Activated gamma-delta T cell treated with Interleukin-2 at 50 U/mL for 16 hours (primary cell): ENCODE measurements at regions not wholly inside any gene's neighbourhood (a gene's known extent, or its start where the extent isn't known, plus 50 kb on each side); places are given as distances from the start of the nearest gene placed in this dataset.

Source experiments
- DNase-seq: peaks from one replicate; pipeline ENCODE4 v3.0.0-alpha.2; 2020

- no peak for DNase-seq
These were observed 392.7 kb downstream of the FGF9 start for GRCh38 chr13:22063416-22064124.

DNA sequence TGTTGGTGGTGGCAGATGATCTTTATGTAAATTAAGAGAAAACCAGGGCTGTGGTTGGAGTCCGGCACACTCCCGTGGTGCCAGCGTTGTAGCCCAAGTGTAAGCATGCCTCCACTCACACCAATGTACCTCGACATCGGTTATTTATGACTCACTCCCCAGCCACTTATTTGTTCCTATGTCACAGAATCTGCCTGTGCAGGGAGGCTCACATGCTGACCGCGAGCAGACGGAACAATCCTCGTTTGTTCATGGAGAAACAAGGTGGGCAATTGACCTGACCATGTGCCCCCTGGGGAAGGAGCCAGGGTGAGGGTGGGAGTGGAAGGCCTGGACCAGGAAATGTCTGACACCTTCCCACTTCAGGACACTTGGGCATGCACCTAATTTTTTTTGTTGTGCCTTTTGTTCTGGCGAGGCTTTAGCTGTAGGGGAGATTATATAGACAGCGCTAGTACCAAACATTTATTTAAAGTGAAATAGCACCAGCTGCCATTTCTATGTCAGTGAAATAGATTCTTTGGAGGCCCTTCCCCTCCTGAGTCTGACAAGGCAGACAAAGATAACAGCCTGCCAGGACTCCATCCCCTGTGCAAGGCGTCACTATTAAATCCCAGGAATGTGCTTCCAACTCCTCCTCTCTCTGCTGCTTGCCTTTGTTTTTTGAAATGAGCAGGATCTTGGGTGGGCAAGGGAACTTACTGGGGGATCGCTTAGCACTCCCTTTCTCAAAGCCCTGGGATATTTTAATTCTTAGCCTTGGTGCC lies 394.2 kb downstream of the FGF9 start:
- no peak for DNase-seq

GRCh38 chr13:22073718-22074117 lies 402.8 kb downstream of the FGF9 start:
- no peak for DNase-seq

- no peak for DNase-seq
These were observed 403.5 kb downstream of the FGF9 start for GRCh38 chr13:22074403-22074802.

DNA sequence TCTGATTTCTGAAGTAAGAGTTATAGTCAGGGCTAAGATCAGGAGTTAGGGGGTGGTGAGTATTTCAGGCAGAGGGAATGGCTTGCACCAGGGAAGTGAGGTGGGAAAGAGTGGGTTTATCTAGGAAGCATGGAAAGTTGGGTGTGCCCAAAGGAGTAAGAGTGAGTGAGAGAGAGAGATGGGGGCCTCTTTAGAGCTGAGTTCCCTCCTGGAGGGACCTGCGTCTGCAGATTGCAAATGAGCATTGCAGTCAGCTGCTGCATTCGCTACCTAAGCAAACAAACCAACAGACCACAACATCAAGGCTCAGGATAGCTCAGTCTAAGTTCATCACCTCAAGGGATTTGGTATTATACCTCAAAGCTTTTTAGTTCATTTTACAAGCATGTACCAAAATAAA lies 405.8 kb downstream of the FGF9 start:
- peak; percentile 11 for DNase-seq

DNA sequence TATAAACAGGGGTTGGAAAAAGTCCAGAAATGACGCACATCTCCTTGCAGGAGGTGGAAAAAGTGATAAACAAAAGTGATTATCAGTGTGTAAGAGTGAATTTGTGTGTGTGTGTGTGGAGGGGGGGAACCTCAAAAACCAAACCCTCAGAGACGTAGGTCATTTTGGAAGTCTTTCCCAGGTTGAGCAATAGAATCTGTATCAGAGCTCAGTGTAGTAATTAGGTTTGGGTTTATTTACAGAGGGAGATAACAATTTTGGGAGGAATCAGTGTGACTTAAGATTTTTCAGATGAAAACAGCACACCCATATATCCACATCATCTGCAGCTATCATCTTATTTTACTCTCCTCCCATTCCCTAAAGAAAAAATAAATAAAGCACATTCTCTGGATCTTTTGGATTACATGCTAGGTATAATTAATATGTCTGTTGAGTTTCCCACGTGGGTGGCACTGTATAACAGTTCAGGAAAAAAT lies 406.4 kb downstream of the FGF9 start:
- no peak for DNase-seq

- no peak for DNase-seq
These were observed 406.9 kb downstream of the FGF9 start for GRCh38 chr13:22077764-22078163.

- no peak for DNase-seq
These were observed 409.1 kb downstream of the FGF9 start for GRCh38 chr13:22079961-22080360.

DNA sequence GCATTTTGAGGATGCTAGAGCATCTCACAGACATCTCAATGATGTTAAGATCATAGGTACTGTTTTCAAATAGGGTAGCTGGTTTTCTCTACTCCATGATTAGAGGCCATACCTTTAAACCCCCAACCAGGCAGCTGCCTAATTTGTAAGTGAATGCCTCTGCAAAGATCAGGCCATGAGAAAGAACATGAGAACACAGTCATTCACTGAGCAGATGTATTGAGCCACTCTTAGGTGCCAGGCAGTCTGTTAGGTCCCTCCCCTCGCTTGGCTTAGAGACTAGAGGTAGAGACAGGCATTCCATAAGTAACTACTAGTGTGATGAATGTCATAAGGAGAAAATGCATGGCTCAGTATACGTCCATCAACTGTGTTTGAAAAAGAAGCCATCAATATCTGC lies 410.0 kb downstream of the FGF9 start:
- DNase-seq, result no peak

- DNase-seq, result no peak
These were observed 410.6 kb downstream of the FGF9 start for GRCh38 chr13:22081430-22081829.

DNA sequence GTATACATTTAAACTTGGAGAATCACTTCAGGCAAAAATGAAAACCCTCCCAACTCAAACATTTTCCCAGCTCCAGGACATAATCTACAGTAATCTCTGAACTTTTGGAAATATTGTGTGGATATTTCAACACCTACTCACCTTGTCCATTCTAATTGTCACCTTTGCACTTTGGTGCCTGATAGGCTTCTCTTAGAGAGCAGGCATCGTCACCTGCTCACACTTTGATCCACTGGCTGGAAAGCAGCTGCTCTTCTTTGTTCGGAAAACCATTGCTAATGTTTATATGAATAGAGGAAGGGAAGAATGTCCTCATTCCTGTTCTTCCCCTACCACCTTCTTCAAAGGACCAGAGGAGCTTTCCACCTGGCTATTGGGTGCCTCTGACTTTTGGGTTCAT lies 411.2 kb downstream of the FGF9 start:
- DNase-seq, result no peak

- no peak for DNase-seq
These were observed 411.7 kb downstream of the FGF9 start for GRCh38 chr13:22082437-22083100.

DNA sequence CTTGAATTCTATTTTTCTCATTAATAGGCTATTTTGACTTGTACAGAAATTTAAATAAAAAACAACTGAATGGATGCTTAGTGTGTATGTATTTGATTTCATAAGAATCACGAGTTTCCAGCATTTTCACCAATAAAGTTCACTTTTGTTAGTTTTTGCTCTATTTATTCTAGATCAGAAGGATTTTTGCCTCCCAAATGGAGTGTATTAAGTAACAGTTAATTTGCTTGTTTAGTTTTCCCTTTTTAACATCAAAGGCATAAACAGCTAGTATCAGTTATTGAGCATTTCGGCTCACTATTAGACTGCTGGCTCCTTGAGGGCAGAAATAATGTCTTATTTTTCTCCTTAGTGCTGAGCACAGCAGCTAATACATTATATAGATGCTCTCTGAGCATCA lies 414.1 kb downstream of the FGF9 start:
- DNase-seq, result no peak

DNA sequence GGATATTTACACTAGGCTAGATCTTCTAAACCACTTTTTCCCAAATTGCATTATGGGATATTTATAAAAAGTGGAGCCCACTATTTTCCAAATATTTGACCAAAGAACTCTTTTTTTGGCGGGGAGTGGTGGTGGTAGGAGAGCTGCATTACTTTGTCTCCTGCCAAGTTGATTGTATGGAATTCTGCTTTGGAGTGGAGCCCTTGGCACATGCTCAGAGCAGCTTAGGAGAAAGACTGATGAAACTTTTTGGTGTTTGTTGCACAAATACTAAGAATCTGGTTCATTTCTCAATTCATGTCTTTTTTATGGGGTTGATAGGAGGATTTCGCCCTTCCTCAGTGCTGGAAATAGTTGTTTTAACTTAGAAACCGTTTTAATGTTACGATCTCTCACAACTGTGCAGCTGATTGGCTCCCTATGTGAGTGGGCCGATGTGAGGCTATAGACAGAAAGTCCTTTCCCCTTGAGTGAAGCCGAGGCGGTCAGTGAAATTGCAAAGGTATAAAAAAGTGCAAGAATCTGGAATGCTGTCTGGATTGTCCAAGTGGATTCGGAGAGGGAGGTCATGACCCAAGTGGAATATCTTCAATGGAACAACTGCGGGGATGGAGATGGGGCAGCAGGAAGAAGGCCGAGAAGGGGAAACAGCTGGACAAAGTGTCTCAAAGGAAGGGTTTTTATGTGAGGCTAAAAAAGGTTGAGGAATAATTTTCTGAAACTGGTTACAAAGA lies 415.9 kb downstream of the FGF9 start:
- DNase-seq, result no peak

GRCh38 chr13:22090106-22090505 lies 419.2 kb downstream of the FGF9 start:
- no peak for DNase-seq

GRCh38 chr13:22091222-22091970 lies 420.5 kb downstream of the FGF9 start:
- DNase-seq, result no peak

- no peak for DNase-seq
These were observed 421.1 kb downstream of the FGF9 start for GRCh38 chr13:22091971-22092300.

DNA sequence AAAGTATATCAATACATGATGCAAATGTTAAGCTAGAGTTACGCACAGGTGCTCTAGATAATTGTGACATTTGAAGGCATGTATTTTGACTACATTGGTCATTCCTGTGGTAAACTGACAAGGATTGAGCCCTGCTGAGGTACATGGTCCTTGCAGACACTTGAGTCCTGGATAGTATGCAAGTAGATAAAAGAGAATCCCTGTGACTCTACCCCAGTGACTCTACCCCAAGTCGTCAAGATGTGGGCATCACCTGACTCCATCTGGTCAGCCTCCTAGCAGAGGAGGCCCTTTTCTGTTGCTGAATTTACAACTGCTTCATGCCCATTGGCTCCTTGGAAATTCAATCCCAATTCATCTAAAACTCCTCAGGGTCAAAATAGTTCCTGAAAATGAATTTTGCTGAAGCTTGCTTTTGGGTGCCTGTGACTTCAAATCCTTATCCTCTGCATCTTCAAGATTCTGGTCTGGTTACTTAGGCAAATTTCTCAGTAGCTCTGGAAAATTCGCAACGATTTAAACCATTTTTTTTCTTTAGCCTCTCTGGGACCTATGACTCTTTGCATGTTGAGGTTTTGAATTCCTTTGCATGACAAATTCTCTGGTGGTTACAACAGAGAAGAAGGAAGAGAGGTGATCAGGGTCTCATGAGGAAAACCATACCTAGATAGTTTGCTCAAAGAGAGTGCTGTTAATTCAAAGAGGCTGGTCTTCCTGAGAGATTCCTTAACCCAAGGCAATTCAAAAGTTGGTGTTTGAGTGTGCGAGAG lies 422.1 kb downstream of the FGF9 start:
- no peak for DNase-seq

DNA sequence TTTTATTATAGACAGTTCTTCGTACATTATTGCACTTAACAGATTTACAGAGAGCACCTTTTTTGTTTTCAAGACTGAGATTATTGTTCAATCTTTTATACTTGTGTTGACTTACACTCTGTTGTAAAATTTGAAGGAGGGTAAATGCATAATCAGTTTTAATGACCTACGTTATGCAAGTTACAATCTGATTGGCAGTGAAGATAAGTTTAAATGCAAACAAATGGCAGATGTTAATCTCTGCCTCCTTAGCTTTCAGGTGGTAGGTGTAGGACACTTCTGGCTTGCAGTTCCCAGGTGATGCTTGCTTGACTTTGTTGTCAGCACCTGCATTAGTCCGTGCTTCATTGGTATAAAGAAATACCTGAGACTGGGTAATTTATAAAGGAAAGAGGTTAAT lies 424.9 kb downstream of the FGF9 start:
- DNase-seq, result no peak

- DNase-seq, result no peak
These were observed 428.7 kb downstream of the FGF9 start for GRCh38 chr13:22099585-22099984.

DNA sequence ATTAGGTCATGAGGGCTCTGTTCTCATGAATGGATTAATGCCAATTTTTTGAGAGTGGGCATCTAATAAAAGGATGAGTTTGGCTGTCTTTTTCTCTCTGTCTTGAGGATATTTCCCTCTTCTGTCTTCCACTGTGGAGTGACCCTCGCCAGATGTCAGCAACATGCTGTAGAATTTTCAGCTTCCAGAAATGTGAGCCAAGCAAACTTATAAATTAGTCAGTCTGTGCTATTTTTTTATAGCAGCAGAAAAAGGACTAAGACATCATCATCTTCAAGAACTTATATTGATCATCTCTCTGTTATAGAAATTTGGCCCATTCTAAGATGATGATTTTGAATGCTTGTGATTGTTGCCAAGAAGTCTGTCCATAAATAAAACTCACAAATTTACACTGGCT lies 431.4 kb downstream of the FGF9 start:
- DNase-seq, result no peak
